GM23338 (cell line): ENCODE measurements at regions not wholly inside any gene's neighbourhood (a gene's known extent, or its start where the extent isn't known, plus 50 kb on each side); places are given as distances from the start of the nearest gene placed in this dataset.

Source experiments
- ATAC-seq: fragments of 200-7000 bp; cut with Tn5 transposase; 3 replicates; pipeline ENCODE4 v1.9.1; 2020
- DNase-seq: peaks from one replicate; pipeline ENCODE4 v3.0.0-alpha.2; 2015; ENCODE audit warnings: low spot score
- H2AFZ ChIP-seq: fragments of 200-600 bp; sonication (generic); 2 replicates; pipeline ENCODE4 v1.8.0; 2016; ENCODE audit warnings: antibody characterized with exemption, mild to moderate bottlenecking, moderate library complexity
- H3F3A ChIP-seq: fragments of 200-600 bp; sonication (generic); replicated peaks from 2 replicates; pipeline ENCODE4 v1.8.0; 2017; ENCODE audit warnings: antibody characterized with exemption, mixed run types, low read depth
- H3K27ac ChIP-seq: fragments of 200-600 bp; sonication (generic); 2 replicates; pipeline ENCODE4 v1.6.1; 2016; ENCODE audit warnings: low read depth
- H3K27me3 ChIP-seq: fragments of 200-600 bp; sonication (generic); 2 replicates; pipeline ENCODE4 v1.8.0; 2016; ENCODE audit warnings: mild to moderate bottlenecking, mixed run types, moderate library complexity; ENCODE audit not compliant: insufficient read depth
- H3K36me3 ChIP-seq: fragments of 200-600 bp; sonication (generic); 2 replicates; pipeline ENCODE4 v1.8.0; 2016; ENCODE audit warnings: mild to moderate bottlenecking; ENCODE audit not compliant: insufficient read depth
- H3K4me1 ChIP-seq: fragments of 200-600 bp; sonication (generic); 2 replicates; pipeline ENCODE4 v1.8.0; 2016; ENCODE audit warnings: mild to moderate bottlenecking, moderate library complexity; ENCODE audit not compliant: insufficient read depth
- H3K4me2 ChIP-seq: fragments of 200-600 bp; sonication (generic); 2 replicates; pipeline ENCODE4 v1.7.1; 2017; ENCODE audit warnings: mixed run types
- H3K4me3 ChIP-seq: fragments of 200-600 bp; sonication (generic); 2 replicates; pipeline ENCODE4 v1.6.1; 2016; ENCODE audit warnings: mixed run types
- H3K79me2 ChIP-seq: fragments of 200-600 bp; sonication (generic); replicated peaks from 2 replicates; pipeline ENCODE4 v1.8.0; 2017; ENCODE audit warnings: mild to moderate bottlenecking; ENCODE audit not compliant: insufficient read depth
- H3K9me2 ChIP-seq: fragments of 200-600 bp; sonication (generic); 2 replicates; pipeline ENCODE4 v1.8.0; 2017; ENCODE audit not compliant: insufficient read depth
- H4K20me1 ChIP-seq: fragments of 200-600 bp; sonication (generic); replicated peaks from 2 replicates; pipeline ENCODE4 v1.8.0; 2017; ENCODE audit warnings: mild to moderate bottlenecking; ENCODE audit not compliant: insufficient read depth
- H3K27ac Mint-ChIP-seq: 2 replicates; pipeline ENCODE4 v1.8.0; 2020; ENCODE audit warnings: inconsistent platforms, mild to moderate bottlenecking, moderate library complexity, mixed read lengths
- H3K27me3 Mint-ChIP-seq: 3 replicates; pipeline ENCODE4 v1.8.0; 2022; ENCODE audit warnings: low read depth, mild to moderate bottlenecking, moderate library complexity, mixed read lengths, inconsistent platforms; ENCODE audit not compliant: insufficient read depth, poor library complexity
- H3K36me3 Mint-ChIP-seq: 3 replicates; pipeline ENCODE4 v1.8.0; 2021; ENCODE audit warnings: low read depth, mild to moderate bottlenecking, inconsistent platforms, moderate library complexity, mixed read lengths
- H3K4me1 Mint-ChIP-seq: 3 replicates; pipeline ENCODE4 v1.8.0; 2020; ENCODE audit warnings: mild to moderate bottlenecking, inconsistent platforms, mixed read lengths
- H3K4me3 Mint-ChIP-seq: 3 replicates; pipeline ENCODE4 v1.8.0; 2021; ENCODE audit warnings: moderate library complexity, mild to moderate bottlenecking, inconsistent platforms, mixed read lengths
- H3K9me3 Mint-ChIP-seq: 3 replicates; pipeline ENCODE4 v1.8.0; 2020; ENCODE audit warnings: moderate library complexity, mild to moderate bottlenecking, inconsistent platforms, mixed read lengths
- CREB1 ChIP-seq: fragments of 250-450 bp; sonication (Bioruptor Pico); IDR thresholded peaks from 2 replicates; pipeline ENCODE4 v1.5.0; 2020; ENCODE audit warnings: low read depth, mild to moderate bottlenecking, moderate library complexity
- CTCF ChIP-seq, 2 experiments: fragments of 200-600 bp in 1 of 2; sonication (generic) in 1 of 2; conservative IDR thresholded peaks; 2 replicates each; pipeline versions ENCODE4 v1.5.1 to v1.6.1; 2016 to 2017; ENCODE audit warnings: antibody characterized with exemption in 2 of 2, low read depth in 2 of 2, mild to moderate bottlenecking in 2 of 2, moderate library complexity in 1 of 2
- ETS1 ChIP-seq: IDR thresholded peaks from 2 replicates; pipeline ENCODE4 v1.6.1; 2016; ENCODE audit warnings: antibody characterized with exemption
- EZH2phosphoT487 ChIP-seq: fragments of 200-600 bp; sonication (generic); IDR thresholded peaks from one replicate; pipeline ENCODE4 v1.8.1; 2018; ENCODE audit warnings: antibody characterized with exemption; ENCODE audit not compliant: unreplicated experiment
- JUNB ChIP-seq: IDR thresholded peaks from one replicate; pipeline ENCODE4 v1.6.1; 2016; ENCODE audit warnings: antibody characterized with exemption; ENCODE audit not compliant: unreplicated experiment
- NANOG ChIP-seq: IDR thresholded peaks from 2 replicates; pipeline ENCODE4 v1.6.1; 2016; ENCODE audit warnings: antibody characterized with exemption, borderline replicate concordance
- POLR2AphosphoS5 ChIP-seq: IDR thresholded peaks from 2 replicates; pipeline ENCODE4 v1.6.1; 2016; ENCODE audit warnings: antibody characterized with exemption, low read depth
- REST ChIP-seq: IDR thresholded peaks from one replicate; pipeline ENCODE4 v1.6.1; 2018; ENCODE audit warnings: antibody characterized with exemption; ENCODE audit not compliant: unreplicated experiment
- STAT1 ChIP-seq: IDR thresholded peaks from one replicate; pipeline ENCODE4 v1.6.1; 2016; ENCODE audit warnings: antibody characterized with exemption; ENCODE audit not compliant: unreplicated experiment
- ZNF331 ChIP-seq: fragments of 250-450 bp; sonication (Bioruptor Pico); IDR thresholded peaks from 2 replicates; pipeline ENCODE4 v1.5.0; 2020; ENCODE audit warnings: low read depth, mild to moderate bottlenecking, moderate library complexity

GRCh38 chr20:33917831-33918525, 75.7 kb upstream of the RALY start:
- Mint-ChIP-seq H3K36me3 (no peaks in the 10 kb centered on the region), H3K27ac (no peak overlapping the region), H3K9me3 (no peaks in the 10 kb centered on the region; the same call in 2 of the 3 replicates), H3K4me3 (no peak overlapping the region), H3K4me1 (peaks cover 8% of the 10 kb centered on the region; the same call in 1 of the 3 replicates), H3K27me3 (peaks cover 6% of the 10 kb centered on the region)
- Histone ChIP-seq H2AFZ (no peak overlapping the region), H3F3A (no peaks in the 10 kb centered on the region), H3K9me2 (no peaks in the 10 kb centered on the region), H3K4me1 (no peaks in the 10 kb centered on the region), H3K79me2 (no peaks in the 10 kb centered on the region), H3K4me3 (no peak overlapping the region), H3K27ac (no peak overlapping the region), H3K36me3 (no peaks in the 10 kb centered on the region), H3K27me3 (no peaks in the 10 kb centered on the region), H3K4me2 (no peak overlapping the region), H4K20me1 (no peaks in the 10 kb centered on the region)
- no peak for ATAC-seq
- no peak for DNase-seq
- TF ChIP-seq ETS1: no peak
- TF ChIP-seq CTCF (conservative IDR thresholded peaks at IDR 0.05; ENCODE audit: low read depth in 2 of 2): no peak
- TF ChIP-seq REST: no peak
- TF ChIP-seq EZH2phosphoT487: no peak
- no peak for TF ChIP-seq STAT1
- no peak for TF ChIP-seq NANOG
- TF ChIP-seq POLR2AphosphoS5: no peak
- no peak for TF ChIP-seq ZNF331 (CRISPR knock-in tag)
- TF ChIP-seq CREB1: no peak
- no peak for TF ChIP-seq JUNB
